ENCODE measurements at regions not wholly inside any gene's neighbourhood (a gene's known extent, or its start where the extent isn't known, plus 50 kb on each side); places are given as distances from the start of the nearest gene placed in this dataset.
"Not testable (repeated sequence)": the region's sequence is repeated elsewhere in the genome, so short reads cannot be mapped to it uniquely, and the experiment has no call there.

GRCh38 chr6:153309651-153310050, 178.6 kb upstream of the RGS17 start:
- no peaks in the 10 kb centered on the region for H3K36me3 ChIP-seq
- H3K27me3 ChIP-seq, result no peaks in the 10 kb centered on the region
- 9 to 32% methylated on average over 2 of the region's 2 CpGs for whole genome bisulfite sequencing, 2 donors
- DNase-seq, result no peak
- H3K4me1 ChIP-seq, result no peaks in the 10 kb centered on the region
- H3K4me3 ChIP-seq, result no peak overlapping the region
- H3K9me3 ChIP-seq, result no peaks in the 10 kb centered on the region
- intact Hi-C loops (cut with DNase I), result no loop called here
- H3K27ac ChIP-seq, result no peak overlapping the region
- TF ChIP-seq EP300 (IDR thresholded peaks at IDR 0.05), result no peak
- TF ChIP-seq CTCF (IDR thresholded peaks at IDR 0.05), result no peak
- TF ChIP-seq POLR2AphosphoS5 (IDR thresholded peaks at IDR 0.05), result no peak
- no peak for TF ChIP-seq POLR2A (IDR thresholded peaks at IDR 0.05)

- Histone ChIP-seq H3K4me3 (no peak overlapping the region), H3K27ac (no peak overlapping the region), H3K27me3 (no peaks in the 10 kb centered on the region), H3K9me3 (no peaks in the 10 kb centered on the region), H3K36me3 (no peaks in the 10 kb centered on the region), H3K4me1 (no peaks in the 10 kb centered on the region)
- intact Hi-C loops (cut with DNase I), result no loop called here
- TF ChIP-seq CTCF (IDR thresholded peaks at IDR 0.05) (no peak), POLR2A (IDR thresholded peaks at IDR 0.05) (no peak), EP300 (IDR thresholded peaks at IDR 0.05) (no peak), POLR2AphosphoS5 (IDR thresholded peaks at IDR 0.05) (no peak)
- 70 to 78% methylated on average over 8 of the region's 8 CpGs for WGBS, 2 donors
- no peak for DNase-seq
Observed at GRCh38 chr6:153302133-153302532, 171.1 kb upstream of the RGS17 start.

GRCh38 chr6:153301602-153302001, 170.5 kb upstream of the RGS17 start:
- Histone ChIP-seq H3K4me1 (no peaks in the 10 kb centered on the region), H3K27ac (no peak overlapping the region), H3K4me3 (no peak overlapping the region), H3K36me3 (no peaks in the 10 kb centered on the region), H3K27me3 (no peaks in the 10 kb centered on the region), H3K9me3 (no peaks in the 10 kb centered on the region)
- DNase-seq, result no peak
- intact Hi-C loops (cut with DNase I), result no loop called here
- WGBS, 2 donors, result 48 to 60% methylated on average over 6 of the region's 6 CpGs
- TF ChIP-seq POLR2A (IDR thresholded peaks at IDR 0.05), result no peak
- no peak for TF ChIP-seq CTCF (IDR thresholded peaks at IDR 0.05)
- TF ChIP-seq POLR2AphosphoS5 (IDR thresholded peaks at IDR 0.05), result no peak
- TF ChIP-seq EP300 (IDR thresholded peaks at IDR 0.05), result no peak

- WGBS, 2 donors, result 90 to 92% methylated on average over 14 of the region's 14 CpGs
- H3K27me3 ChIP-seq; H3K36me3 ChIP-seq; H3K4me1 ChIP-seq; DNase-seq; H3K27ac ChIP-seq; intact Hi-C loops (cut with DNase I); H3K4me3 ChIP-seq; H3K9me3 ChIP-seq: not testable (repeated sequence)
Observed at GRCh38 chr6:153282456-153282855, 151.4 kb upstream of the RGS17 start.

GRCh38 chr6:153275997-153276396, 144.9 kb upstream of the RGS17 start:
- H3K4me1 ChIP-seq, result no peaks in the 10 kb centered on the region
- H3K4me3 ChIP-seq, result no peak overlapping the region
- intact Hi-C loops (cut with DNase I), result no loop called here
- no peaks in the 10 kb centered on the region for H3K27me3 ChIP-seq
- DNase-seq, result no peak
- peaks cover 0 to 1% (median 0%) of the 10 kb centered on the region in 4 donors for H3K9me3 ChIP-seq
- WGBS, 2 donors, result 81 to 85% methylated on average over 3 of the region's 3 CpGs
- no peak overlapping the region for H3K27ac ChIP-seq
- TF ChIP-seq POLR2A (IDR thresholded peaks at IDR 0.05) (no peak), POLR2AphosphoS5 (IDR thresholded peaks at IDR 0.05) (no peak), CTCF (IDR thresholded peaks at IDR 0.05) (no peak), EP300 (IDR thresholded peaks at IDR 0.05) (no peak)
- H3K36me3 ChIP-seq, result no peaks in the 10 kb centered on the region
